Glutamatergic neuron (in vitro differentiated cells): ENCODE measurements at regions not wholly inside any gene's neighbourhood (a gene's known extent, or its start where the extent isn't known, plus 50 kb on each side); places are given as distances from the start of the nearest gene placed in this dataset.

ENCODE experiments used
- DNase-seq: peaks from one replicate; pipeline ENCODE4 v3.0.0; 2022
- H3K27ac Mint-ChIP-seq: one replicate; pipeline ENCODE4 v1.8.0; 2020; ENCODE audit warnings: mild to moderate bottlenecking, mixed read lengths, inconsistent platforms; ENCODE audit not compliant: unreplicated experiment
- H3K27me3 Mint-ChIP-seq: one replicate; pipeline ENCODE4 v1.8.0; 2020; ENCODE audit warnings: mild to moderate bottlenecking, moderate library complexity, mixed read lengths, inconsistent platforms; ENCODE audit not compliant: unreplicated experiment
- H3K36me3 Mint-ChIP-seq: one replicate; pipeline ENCODE4 v1.8.0; 2020; ENCODE audit warnings: mild to moderate bottlenecking, mixed read lengths, inconsistent platforms; ENCODE audit not compliant: unreplicated experiment
- H3K4me1 Mint-ChIP-seq: one replicate; pipeline ENCODE4 v1.8.0; 2020; ENCODE audit warnings: mild to moderate bottlenecking, low read depth, mixed read lengths, inconsistent platforms; ENCODE audit not compliant: unreplicated experiment
- H3K4me3 Mint-ChIP-seq: one replicate; pipeline ENCODE4 v1.8.0; 2020; ENCODE audit warnings: mild to moderate bottlenecking, mixed read lengths, inconsistent platforms; ENCODE audit not compliant: unreplicated experiment
- H3K9me3 Mint-ChIP-seq: one replicate; pipeline ENCODE4 v1.8.0; 2020; ENCODE audit warnings: mild to moderate bottlenecking, moderate library complexity, mixed read lengths, inconsistent platforms; ENCODE audit not compliant: unreplicated experiment
- CTCF ChIP-seq: fragments of 200-600 bp; sonication (generic); IDR thresholded peaks from one replicate; pipeline ENCODE4 v1.5.0; 2021; ENCODE audit not compliant: partially characterized antibody, unreplicated experiment

DNA sequence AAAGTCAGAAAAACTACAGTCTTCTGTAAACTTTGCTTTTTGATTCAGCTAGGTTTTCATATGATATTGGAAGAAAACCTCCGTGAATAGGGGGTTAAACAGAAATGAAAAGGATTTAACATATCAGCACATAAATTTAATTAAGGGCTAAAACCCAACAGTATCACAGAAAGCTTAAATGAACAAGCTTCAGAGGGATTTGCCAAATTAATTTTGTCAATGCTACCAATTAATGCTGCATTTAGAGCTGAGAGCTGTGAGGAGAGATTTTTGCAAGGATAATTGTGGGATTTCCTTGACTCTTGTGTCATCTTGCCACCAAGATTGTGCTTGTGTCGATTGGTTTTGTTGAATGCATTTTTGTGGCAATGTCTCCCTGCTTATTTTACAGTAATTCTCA, 379.9 kb downstream of the CD109 start:
- no peak for TF ChIP-seq CTCF
- H3K4me1 Mint-ChIP-seq, result no peaks in the 10 kb centered on the region
- peaks cover 2% of the 10 kb centered on the region for H3K27me3 Mint-ChIP-seq
- H3K36me3 Mint-ChIP-seq, result no peaks in the 10 kb centered on the region
- DNase-seq, result no peak
- no peak overlapping the region for H3K4me3 Mint-ChIP-seq
- H3K9me3 Mint-ChIP-seq, result no peaks in the 10 kb centered on the region
- H3K27ac Mint-ChIP-seq, result no peak overlapping the region

DNA sequence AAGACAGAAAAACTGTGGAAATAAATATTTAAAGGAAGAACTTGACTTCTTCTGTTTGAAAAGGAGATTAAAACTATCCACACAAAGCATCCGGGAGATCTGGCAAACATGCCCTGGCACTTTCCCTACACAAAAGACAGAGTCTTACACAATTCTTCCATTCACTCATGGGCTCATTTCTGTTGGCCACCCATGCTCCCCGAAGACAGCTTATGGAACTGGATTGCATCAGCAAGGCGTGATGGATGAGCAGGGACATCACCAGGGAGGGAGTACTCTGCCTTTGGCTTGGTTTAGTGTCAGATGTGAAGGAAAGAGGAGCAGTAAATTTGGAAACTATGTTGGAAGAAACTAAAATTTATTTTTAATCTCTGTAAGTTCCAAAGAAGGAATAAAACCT, 379.3 kb downstream of the CD109 start:
- Mint-ChIP-seq H3K27ac (no peak overlapping the region), H3K4me3 (no peak overlapping the region), H3K4me1 (no peaks in the 10 kb centered on the region), H3K36me3 (no peaks in the 10 kb centered on the region), H3K9me3 (no peaks in the 10 kb centered on the region), H3K27me3 (peaks cover 2% of the 10 kb centered on the region)
- DNase-seq, result no peak
- TF ChIP-seq CTCF, result no peak

DNA sequence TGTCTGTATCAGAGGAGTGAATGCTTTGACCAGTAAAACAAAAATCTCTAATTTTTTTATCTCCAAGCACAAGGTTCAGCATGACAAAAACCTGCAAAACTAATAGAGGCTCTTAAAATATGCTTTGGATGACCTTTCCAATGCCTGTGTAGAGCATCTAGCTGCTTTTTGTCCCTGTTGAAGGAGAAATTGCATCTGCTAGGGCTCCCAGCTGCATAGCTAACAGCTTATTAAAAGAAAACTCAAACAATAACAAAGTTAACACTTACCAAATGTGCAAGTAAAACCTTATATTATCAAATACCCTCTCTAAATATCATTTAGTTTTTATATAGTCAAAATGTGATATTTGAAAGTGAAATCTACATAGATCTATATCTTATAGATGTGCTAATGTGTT, 378.6 kb downstream of the CD109 start:
- no peak overlapping the region for H3K27ac Mint-ChIP-seq
- no peak for TF ChIP-seq CTCF

GRCh38 chr6:74073999-74074398, 378.0 kb downstream of the CD109 start:
- H3K4me3 Mint-ChIP-seq, result no peak overlapping the region
- H3K27me3 Mint-ChIP-seq, result peaks cover 2% of the 10 kb centered on the region
- no peaks in the 10 kb centered on the region for H3K9me3 Mint-ChIP-seq
- no peaks in the 10 kb centered on the region for H3K4me1 Mint-ChIP-seq
- no peak for TF ChIP-seq CTCF
- no peak overlapping the region for H3K27ac Mint-ChIP-seq
- H3K36me3 Mint-ChIP-seq, result no peaks in the 10 kb centered on the region
- no peak for DNase-seq

More for the DNA sequence above, 378.6 kb downstream of the CD109 start:
- Mint-ChIP-seq H3K27me3 (peaks cover 2% of the 10 kb centered on the region), H3K4me1 (no peaks in the 10 kb centered on the region), H3K9me3 (no peaks in the 10 kb centered on the region), H3K36me3 (no peaks in the 10 kb centered on the region), H3K4me3 (no peak overlapping the region)
- DNase-seq, result no peak

GRCh38 chr6:74073429-74073828, 377.4 kb downstream of the CD109 start:
- Mint-ChIP-seq H3K27ac (no peak overlapping the region), H3K27me3 (peaks cover 2% of the 10 kb centered on the region), H3K4me3 (no peak overlapping the region), H3K36me3 (no peaks in the 10 kb centered on the region), H3K9me3 (no peaks in the 10 kb centered on the region), H3K4me1 (no peaks in the 10 kb centered on the region)
- no peak for TF ChIP-seq CTCF
- no peak for DNase-seq
